ENCODE measurements at regions not wholly inside any gene's neighbourhood (a gene's known extent, or its start where the extent isn't known, plus 50 kb on each side); places are given as distances from the start of the nearest gene placed in this dataset.

DNA sequence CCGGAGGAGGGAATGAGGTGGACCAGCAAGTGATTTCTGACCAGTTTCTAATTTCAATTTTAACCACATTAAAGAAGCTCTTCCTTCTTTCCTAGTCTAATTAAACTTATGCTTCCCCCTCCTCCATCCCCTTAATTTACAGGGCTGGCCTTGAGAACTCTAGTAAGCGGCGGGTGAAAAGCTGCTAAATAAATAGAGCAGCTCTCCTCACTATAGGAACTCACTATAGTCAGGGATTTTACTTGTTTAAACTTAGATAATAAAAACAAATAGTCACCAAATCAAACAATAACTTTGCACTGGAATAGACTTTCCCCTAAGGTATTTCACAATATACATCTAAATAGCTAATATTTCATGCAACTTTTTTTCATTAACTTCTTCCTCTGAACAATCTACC, 1838.2 kb upstream of the PRR20A start:
- TF ChIP-seq, protein P1, sequence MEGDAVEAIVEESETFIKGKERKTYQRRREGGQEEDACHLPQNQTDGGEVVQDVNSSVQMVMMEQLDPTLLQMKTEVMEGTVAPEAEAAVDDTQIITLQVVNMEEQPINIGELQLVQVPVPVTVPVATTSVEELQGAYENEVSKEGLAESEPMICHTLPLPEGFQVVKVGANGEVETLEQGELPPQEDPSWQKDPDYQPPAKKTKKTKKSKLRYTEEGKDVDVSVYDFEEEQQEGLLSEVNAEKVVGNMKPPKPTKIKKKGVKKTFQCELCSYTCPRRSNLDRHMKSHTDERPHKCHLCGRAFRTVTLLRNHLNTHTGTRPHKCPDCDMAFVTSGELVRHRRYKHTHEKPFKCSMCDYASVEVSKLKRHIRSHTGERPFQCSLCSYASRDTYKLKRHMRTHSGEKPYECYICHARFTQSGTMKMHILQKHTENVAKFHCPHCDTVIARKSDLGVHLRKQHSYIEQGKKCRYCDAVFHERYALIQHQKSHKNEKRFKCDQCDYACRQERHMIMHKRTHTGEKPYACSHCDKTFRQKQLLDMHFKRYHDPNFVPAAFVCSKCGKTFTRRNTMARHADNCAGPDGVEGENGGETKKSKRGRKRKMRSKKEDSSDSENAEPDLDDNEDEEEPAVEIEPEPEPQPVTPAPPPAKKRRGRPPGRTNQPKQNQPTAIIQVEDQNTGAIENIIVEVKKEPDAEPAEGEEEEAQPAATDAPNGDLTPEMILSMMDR (IDR thresholded peaks at IDR 0.05; ENCODE audit: low read depth, low read length, missing input control), result no peak
- TF ChIP-seq, protein P2, sequence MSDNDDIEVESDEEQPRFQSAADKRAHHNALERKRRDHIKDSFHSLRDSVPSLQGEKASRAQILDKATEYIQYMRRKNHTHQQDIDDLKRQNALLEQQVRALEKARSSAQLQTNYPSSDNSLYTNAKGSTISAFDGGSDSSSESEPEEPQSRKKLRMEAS (IDR thresholded peaks at IDR 0.05), result no peak
- no peak for TF ChIP-seq SP1 (IDR thresholded peaks at IDR 0.05)
- no peak for TF ChIP-seq TAF1 (conservative IDR thresholded peaks at IDR 0.05)
- TF ChIP-seq, protein P3, sequence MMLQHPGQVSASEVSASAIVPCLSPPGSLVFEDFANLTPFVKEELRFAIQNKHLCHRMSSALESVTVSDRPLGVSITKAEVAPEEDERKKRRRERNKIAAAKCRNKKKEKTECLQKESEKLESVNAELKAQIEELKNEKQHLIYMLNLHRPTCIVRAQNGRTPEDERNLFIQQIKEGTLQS (IDR thresholded peaks at IDR 0.05), result no peak
- TF ChIP-seq EGR1 (IDR thresholded peaks at IDR 0.05; ENCODE audit: low read depth in 2 of 2), result no peak
- TF ChIP-seq JUND (IDR thresholded peaks at IDR 0.05), result no peak
- no peak for TF ChIP-seq NR2F2 (IDR thresholded peaks at IDR 0.05)
